CD4-positive, alpha-beta T cell treated with Interferon alpha-2 for 1 hour (primary cell): ENCODE measurements at regions not wholly inside any gene's neighbourhood (a gene's known extent, or its start where the extent isn't known, plus 50 kb on each side); places are given as distances from the start of the nearest gene placed in this dataset.

ENCODE experiments used
- DNase-seq, 2 donors: peaks; one replicate each; pipeline ENCODE4 v3.0.0-alpha.2; 2020 to 2022

DNA sequence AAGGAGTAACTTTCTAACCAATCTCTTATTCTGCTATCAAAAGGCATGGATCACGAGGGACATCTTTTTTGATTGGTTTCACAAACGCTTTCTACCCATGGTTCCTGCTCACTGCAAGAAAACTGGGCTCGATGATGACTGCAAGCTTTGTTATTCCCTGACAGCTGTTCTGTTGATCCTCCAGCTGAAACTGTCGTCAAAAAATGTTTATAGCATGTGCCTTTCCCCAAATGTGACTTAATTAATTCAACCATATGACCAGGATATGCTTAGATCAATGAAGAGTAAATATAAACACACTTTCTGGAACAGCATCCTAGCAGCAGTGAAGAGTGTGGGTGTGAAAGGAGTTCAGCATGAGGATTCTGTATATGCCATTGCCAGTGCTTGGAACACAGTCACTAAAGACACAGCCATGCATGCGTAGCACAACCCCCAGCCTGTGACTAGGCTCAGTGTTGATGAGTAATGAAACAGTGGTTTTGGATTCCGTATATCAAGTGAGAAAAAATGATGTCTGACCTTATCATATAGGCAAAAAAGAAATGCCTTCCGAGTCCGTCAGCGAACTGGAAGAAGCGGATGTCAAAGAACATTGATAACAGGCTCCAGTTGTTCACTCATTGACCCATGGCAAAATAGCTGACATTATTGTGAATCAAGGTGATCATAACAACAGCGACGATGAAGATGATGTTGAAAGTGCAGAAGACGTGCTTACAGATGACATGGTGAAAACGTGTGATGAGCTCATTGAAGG is 347.4 kb downstream of the FGF9 start:
- no peak for DNase-seq

DNA sequence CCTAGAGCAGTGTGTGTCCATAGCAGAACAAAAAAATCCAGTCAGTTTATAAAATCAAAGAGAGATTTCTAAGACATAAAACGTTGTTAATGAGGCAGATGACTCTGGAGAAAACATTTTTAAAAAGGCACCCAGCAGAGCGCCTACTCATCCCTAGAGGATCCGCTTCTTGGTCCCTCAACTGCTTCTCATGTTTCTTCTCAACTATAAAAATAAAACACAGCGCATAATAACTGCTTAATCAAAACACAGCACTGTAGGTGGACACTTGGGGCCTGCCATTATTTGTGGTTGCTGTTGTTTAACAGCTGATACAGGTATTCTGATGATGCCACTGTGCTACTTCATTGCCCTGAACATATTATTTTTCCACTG is 347.9 kb downstream of the FGF9 start:
- no peak for DNase-seq

DNA sequence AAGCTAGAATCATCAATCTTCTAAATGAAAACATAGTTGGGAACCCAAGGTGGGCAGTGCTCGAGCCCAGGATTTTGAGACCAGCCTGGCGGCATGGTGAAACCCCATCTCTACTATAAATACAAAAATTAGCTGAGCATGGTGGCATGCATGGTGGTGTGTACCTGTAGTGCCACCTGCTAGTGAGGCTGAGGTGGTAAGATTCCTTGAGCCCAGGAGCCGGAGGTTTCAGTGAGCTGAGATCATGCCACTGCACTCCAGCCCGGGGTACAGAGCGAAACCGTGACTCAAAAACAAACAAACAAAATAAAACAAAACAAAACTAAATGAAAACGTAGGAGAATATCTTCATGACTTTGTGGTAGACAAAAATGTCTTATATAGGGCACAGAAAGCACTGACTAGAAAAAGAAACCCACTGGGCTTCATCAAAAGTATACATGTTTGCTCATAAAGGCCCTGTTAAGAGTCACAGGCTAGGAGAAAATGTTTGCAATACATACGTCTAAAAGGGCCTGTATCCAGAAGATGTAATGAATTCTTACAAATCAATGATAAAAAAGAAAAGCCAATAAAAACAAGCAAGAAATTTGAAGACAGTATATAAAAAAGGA is 353.6 kb downstream of the FGF9 start:
- no peak for DNase-seq

DNA sequence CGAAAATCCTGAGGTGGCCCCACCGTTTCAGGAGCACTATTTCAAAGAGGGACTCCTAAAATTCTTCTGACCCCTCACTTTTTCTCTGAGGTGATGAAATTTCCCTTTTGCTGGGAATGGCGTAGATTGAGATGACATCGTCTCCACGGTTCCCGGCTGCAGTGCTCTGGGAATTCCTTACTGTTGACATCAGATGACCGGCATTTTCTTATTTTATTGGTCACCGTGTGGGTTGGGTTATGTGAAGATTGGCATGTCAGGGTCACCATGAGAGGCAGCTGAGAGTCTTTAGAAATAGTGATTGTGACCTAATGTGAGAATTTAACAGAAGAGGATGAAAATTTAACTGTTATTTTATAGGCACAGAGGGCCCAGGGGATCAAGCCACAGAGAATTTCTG is 356.7 kb downstream of the FGF9 start:
- DNase-seq, result no peak

DNA sequence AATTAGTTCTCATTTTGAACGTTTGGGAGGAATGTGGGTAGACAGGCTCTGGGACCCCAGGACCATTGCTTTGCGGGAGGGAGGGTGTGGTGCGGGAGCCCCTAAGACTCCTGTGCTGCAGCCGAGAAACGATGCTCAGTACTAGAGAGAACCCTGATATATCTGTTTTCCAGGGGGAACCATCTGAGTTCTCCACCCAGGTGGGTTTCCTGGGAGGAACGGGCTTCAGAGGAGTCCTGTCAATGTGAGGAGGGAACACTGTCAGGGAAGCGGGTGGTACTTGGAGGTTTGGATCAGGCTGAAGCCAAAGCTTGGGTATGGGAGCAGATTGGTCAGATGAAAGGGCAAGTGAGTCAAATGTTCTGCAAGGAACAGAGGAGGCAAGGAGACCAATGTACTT is 358.0 kb downstream of the FGF9 start:
- DNase-seq, result no peak

DNA sequence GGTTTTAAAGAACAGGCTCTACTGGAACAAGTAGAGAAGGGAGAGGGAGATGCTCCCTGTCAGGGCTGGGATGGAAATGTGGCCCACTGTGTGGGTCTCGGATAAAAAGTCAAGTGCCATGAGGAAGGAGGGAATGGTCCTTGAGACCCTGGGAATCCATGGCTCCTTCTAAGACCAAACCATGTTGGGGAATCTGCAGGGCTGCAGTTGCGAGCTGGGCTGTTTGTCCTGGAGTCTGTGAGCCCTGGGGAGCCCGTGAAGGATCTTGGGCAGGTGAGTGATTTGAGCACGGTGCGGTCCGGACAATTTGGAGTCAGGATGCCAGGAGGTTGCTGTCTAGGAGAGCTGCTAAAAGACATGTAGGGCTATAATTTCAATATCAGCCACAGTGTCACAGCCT is 359.4 kb downstream of the FGF9 start:
- DNase-seq, result no peak

DNA sequence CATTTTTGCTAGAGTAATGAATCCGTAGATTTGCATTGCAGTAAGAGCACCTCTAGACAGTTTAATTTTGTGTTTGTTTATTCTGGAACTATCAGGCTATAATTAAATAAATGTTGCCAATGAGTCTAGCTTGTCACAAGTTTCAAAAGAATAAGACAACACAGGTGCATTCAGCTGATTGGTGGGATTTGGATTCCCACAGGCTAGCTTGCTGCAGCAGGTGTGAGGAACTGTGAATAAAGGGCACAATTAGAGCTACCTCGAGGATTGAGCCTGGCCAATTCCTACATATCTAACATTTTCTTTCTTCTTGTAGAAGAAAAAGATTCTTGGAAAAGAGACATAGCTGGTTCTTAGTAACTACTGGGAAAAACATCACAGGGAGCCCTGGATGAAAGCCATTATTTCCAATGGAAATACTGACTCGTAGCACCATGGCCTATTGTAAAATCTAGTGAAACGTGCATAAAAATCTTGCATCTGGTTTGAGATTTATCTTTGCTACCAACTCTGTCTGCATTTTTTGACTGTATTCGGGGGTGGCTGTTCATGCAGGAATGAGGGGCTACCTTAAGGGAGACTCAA is 360.9 kb downstream of the FGF9 start:
- DNase-seq, result no peak

DNA sequence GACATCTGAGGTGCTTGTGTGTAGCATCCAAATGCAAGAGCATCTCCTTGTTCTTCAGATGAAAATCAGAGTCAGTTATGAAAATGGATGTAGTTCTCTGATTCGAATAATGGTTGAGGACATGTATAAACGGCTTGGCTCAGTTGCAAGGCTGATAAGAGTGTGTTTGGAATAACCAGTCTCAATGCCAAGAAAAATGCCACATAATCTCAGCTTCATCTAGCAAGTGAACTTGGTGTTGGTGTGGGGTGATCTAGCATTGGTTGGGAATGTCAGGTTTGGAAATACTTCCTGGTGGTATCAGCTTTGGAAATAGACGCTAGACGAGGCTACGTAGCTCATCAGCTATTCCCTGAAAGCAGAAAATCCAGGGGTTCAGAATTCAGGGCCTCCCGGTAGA is 362.0 kb downstream of the FGF9 start:
- no peak for DNase-seq

DNA sequence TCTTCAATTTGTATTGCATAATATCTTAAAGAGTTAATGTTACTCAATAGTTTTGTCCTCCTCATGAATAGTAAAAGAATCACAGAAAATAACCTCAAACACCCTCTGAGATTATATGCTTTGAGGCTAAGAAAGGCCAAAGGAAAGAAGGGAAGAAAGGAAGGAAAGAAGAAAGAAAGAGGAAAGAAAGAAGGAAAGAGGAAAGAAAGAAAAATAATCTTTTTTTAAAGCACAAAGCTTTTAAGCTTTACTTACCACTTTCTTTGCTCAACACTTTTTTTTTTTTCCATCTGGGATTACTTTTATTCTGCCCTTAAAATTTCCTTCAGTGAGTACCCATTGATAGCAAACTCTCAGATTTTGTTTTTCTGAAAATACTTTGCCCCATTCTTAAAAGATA is 369.1 kb downstream of the FGF9 start:
- no peak for DNase-seq

DNA sequence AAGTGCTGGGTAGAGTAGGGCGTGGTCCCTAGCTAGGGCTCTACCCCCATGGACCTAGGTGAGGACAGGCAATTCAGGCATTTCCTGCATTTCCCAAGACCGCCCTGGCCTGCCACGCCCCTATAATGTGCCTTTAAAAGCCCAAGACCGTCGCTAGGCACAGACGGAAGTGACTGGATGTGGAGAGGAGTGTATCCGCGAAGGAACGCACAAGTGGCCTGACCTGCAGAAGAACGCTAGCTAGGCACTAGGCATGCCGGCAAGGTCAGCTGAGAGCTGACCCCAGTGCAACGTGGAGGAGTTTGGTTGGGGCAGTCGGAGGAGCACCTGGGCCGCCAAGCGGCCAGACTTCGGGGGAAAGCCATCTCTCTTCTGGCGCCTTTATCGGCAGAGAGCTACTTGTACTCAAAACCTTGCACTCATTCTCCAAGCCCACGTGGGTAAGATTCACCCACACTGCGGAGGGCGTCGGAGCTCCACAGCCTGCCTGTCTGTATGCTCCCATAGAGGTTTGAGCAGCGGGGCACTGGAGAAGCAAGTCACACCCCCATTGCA is 370.0 kb downstream of the FGF9 start:
- no peak for DNase-seq

DNA sequence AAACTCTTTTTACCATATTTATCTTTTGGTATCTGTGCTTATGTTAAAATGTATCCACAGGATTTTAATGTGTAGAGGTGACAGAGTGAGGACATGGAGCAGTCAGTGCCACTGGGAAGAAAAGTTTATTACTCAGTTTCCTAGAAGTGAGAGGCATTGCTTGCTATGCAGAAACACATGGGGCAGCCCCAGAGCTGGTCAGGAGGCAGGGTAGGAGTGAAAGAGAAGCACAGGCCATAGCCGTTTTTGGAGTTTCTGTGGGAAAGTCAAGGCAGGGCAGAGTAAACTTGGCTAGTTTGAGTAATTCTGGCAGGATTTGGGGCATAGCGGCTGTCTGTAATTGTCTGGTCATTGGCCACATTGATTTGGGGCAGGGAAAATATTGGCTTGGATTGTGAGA is 370.9 kb downstream of the FGF9 start:
- DNase-seq, result no peak

DNA sequence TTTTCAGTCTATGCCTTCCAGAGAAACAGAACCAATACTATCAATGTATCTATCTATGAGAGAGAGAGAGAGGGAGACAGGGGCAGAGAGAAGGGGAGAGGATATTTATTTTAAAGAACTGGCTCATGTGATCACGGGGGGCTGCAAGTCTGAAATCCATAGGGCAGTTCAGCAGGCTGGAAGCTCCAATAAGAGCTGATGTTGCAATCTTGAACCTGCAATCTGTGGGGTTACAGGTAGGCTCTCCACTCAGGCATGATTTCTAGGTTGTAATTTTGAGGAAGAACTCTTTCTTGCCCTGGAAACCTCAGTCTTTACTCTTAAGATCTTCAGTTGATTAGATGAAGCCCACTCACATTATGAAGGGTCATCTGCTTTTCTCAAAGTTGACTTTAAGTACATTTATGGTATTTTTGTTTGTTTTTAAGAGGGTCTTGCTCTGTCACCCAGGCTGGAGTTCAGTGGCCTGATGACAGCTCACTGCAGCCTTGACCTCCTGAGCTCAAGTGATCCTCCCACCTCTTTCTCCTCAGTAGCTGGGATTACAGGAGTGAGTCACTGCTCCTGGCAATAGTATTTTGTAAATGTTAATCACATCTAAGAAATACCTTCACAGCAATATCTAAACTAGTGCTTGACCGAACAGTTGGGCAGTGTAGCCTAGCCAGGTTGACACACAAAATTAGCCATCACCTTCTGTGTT is 376.4 kb downstream of the FGF9 start:
- DNase-seq, result no peak

DNA sequence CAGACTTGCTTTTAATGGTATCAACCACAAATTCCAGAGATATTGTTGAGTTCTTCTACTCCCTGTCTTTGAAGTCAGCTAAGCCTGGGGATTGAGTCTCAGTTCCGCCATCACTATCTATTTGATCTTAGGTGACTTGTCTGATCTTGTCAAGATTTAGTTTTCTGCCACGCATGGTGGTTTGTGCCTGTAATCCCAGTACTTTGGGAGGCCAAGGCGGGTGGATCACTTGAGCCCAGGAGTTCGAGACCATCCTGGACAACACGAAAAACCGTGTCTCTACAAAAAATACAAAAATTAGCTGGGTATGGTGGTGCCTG is 376.9 kb downstream of the FGF9 start:
- no peak for DNase-seq

DNA sequence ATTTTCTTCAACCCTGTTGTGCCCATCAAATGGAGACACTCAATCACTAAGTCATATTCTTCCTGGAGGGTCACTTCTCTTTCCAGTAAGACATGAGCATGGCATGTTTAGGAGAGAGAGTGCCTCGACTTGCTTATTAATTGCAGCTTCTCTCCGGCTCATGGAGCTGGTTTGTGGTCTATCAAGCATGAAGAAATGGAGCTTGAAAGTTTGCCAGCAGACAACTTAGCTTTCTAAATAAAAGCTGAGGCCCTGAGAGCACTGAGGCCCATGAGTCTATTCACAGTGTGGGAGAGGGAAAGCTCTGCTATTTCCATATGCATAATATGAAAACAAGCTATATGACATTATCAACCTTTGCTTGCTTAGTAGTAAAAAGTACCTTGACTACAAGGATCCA is 378.5 kb downstream of the FGF9 start:
- DNase-seq, result no peak

DNA sequence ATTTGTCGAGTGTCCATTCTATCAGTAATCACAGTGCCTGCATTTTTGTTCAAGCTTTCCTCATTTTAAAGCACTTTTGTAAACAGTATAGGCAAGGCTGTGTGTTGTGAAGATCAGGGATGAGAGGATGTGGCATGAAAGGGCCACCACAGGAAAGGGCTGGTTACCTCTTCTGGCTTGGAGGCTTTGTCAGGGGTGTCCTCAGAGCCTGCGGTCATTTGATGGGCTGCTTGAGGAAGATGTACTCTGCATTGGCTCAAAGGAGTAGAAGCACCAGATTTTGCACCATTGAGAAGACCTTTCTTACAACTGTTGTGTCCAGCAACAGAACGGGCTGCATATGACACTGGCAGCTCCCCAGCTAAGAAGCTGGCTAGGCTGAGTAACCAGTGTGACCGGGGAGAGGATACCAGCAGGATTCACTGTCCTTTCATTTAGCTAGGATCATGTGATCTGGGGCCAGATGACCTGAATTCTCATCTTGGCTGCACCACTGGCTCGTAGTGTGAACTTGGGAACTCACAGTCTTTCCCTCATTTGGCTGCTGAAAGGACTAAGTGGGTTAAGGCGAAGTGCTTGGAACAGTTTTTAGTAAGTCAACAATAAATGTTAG is 380.2 kb downstream of the FGF9 start:
- no peak for DNase-seq

DNA sequence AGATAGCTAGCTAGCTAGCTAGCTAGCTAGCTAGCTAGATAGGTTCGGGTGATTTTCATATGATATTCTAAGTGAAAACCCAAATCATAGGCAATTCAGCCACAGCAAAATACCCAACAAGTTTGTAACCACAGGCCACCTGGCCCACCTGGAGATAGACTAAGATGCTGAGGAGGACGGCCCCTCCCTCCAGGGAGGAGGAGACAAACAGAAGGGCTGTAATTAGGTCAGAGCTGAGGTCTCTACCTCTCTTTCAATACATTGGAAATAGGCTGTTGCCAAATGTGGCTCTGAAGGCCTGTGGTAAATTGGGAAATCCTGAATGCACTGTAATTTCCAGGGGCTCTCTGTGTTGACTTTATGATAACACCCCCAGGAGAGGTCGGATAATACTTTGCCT is 382.2 kb downstream of the FGF9 start:
- DNase-seq, result no peak

DNA sequence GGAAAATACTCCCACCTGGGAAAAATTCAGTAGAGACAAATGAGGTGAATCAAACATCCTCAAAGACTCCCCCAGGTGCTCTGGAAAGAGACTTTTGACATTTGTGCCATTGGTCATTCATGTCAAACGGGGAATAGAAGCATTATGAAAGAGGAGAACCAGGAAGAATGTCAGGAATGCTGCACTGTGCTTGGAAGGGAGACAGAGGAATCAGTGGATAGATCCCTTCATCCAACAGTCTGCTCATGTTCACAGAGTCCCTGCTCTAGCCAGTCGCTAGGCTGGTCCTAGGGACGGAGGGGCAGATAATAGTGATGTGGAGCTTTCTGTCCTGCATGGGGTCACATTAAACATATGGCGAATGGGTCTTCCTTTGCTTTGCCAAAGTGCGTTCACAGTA is 384.4 kb downstream of the FGF9 start:
- DNase-seq, result no peak

DNA sequence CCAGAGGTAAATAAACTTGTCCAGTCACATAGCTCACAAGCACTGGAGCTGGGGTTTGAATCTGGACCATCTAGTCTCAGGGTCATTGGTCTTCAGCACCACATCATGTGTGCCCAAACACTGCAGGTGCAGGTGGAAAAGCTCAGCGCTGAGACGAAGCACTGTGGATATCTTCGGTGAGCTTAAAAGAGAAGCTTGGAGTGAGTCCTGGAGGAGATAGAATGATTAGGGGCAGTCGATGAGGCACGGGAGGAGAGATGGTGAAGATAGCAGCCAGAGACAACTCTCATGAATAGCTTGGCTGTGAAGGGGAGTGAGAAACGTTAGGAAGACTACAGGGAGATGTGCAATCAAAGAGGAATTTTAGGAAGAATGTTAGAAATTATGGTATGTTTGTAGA is 389.3 kb downstream of the FGF9 start:
- DNase-seq, result no peak

DNA sequence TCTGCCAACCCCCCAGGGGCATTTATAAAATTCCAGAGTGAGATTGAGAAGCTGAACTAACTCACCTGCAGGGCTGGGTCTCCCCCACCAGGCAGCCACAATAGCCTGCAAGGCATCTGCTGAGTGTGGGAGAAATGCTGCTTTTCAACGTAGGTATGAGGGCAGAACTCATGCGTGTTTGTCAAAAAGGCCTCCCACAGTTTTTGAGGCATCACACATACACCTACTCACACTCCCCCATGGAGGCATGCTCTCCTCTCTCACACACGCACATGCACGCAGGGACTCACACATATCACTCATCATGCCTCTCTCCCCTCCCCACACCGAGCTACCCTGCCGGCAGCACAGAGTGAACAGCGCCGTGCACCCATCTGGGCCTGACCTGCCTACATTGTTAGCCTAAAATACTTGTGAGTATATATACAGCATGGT is 390.5 kb downstream of the FGF9 start:
- DNase-seq, result peak; percentile 39 to 61

DNA sequence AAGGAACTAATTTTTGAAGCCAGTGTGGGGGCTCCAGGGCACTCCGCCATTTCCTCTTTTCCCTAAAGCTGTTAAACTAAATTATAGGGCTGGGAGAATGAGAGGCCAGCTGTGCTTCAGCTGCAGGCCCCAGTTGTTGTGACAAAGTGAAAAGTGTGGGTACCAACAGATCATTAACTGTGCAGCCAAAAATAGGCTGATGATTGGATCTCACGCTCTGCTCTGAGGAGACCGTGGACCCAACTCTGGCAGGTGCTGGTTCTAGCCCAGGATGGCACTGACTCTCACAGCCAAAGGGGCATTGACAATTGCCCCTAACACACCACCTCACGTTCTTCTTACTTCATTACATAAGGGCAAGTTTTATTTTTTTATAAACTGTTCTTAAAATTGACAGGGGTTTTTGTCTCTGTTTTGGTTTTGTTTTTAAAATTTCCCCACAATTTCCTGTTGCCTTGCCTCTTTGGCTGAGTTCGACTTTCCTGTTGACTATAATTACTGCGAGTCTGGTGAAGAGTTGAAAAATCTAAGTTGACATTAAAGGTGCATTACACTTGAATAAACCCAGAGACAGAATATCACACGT is 391.0 kb downstream of the FGF9 start:
- DNase-seq, result peak; percentile 29 to 80

DNA sequence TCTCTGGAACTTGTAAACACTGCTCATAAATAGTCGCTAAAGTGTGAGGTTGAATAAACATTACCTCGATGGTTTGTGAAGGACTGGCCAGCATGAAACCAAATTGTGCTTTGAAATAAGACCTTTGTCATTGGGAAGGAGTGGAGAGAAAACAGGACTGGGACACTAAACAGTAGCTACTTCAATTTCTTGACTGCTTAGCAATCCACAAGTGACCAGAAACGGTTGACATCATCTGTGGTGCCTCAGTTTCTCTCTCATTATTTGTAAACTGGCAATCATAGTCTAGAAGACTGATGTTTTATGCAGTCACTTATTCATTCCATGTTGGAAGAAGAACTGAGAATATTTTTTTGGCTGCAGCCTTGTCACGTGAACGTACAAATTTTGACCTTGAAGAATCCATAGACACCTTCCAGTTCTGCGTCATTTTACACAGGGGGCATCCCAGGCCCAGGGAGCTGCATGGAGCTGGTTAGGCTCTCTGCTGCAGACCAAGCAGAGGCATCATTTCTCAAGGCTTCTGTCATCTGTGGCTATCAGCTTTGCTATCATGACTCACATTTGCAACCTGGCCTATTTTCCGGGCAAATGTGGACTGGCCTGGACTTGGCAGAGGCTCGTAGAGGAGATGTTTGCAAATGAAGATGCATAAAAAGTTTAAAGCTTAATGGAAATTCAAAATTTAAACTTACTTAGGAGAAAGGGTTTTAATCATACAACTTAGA is 391.8 kb downstream of the FGF9 start:
- DNase-seq, result peak in 1 of 2 donors; percentile 30
